SJCRH30 (cell line): ENCODE measurements at regions not wholly inside any gene's neighbourhood (a gene's known extent, or its start where the extent isn't known, plus 50 kb on each side); places are given as distances from the start of the nearest gene placed in this dataset.

Experiments
- DNase-seq, 2 experiments: peaks; one replicate each; pipeline ENCODE4 v3.0.0-alpha.2; 2015 to 2020
- H3K27ac ChIP-seq: fragments of 250-450 bp; sonication (Bioruptor Pico); 2 replicates; pipeline ENCODE4 v1.5.1; 2020; ENCODE audit warnings: mild to moderate bottlenecking, moderate library complexity
- H3K27me3 ChIP-seq: fragments of 250-450 bp; sonication (Bioruptor Pico); 2 replicates; pipeline ENCODE4 v1.5.1; 2020; ENCODE audit warnings: mild to moderate bottlenecking, moderate library complexity
- H3K36me3 ChIP-seq: fragments of 250-450 bp; sonication (Bioruptor Pico); 2 replicates; pipeline ENCODE4 v1.5.1; 2020; ENCODE audit warnings: mild to moderate bottlenecking, moderate library complexity
- H3K4me1 ChIP-seq: fragments of 250-450 bp; sonication (Bioruptor Pico); 2 replicates; pipeline ENCODE4 v1.5.1; 2020; ENCODE audit warnings: mild to moderate bottlenecking, moderate library complexity
- H3K4me3 ChIP-seq: fragments of 250-450 bp; sonication (Bioruptor Pico); 2 replicates; pipeline ENCODE4 v1.5.1; 2020; ENCODE audit warnings: mild to moderate bottlenecking, moderate library complexity
- H3K9me3 ChIP-seq: fragments of 250-450 bp; sonication (Bioruptor Pico); replicated peaks from 2 replicates; pipeline ENCODE4 v1.5.1; 2020; ENCODE audit warnings: mild to moderate bottlenecking, moderate library complexity

DNA sequence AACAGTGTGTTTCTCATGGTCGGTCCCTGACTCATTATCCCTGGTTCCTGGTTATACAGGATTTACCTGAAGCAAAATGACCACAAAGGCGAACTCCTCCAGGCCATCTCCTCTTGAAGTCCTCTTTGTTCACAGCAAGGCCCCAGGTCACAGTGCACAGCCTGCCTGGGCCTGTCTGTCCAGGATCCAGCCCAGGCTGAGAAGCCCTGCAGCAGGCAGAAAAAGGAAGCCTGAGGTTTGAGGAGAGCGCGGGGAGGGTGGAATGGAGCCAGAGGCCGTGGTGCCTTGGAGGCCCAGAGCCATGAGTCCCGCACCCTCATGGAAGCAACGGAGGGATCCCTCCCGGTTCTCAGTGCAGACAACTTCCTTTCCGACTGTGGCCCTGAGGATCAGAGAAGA lies 136.8 kb upstream of the IRF2BP2 start:
- H3K27me3 ChIP-seq = no peaks in the 10 kb centered on the region
- peaks cover 23% of the 10 kb centered on the region; the same call in 1 of the 2 replicates for H3K4me1 ChIP-seq
- no peak overlapping the region for H3K27ac ChIP-seq
- no peaks in the 10 kb centered on the region for H3K9me3 ChIP-seq
- no peak for DNase-seq
- H3K4me3 ChIP-seq = no peak overlapping the region
- no peaks in the 10 kb centered on the region for H3K36me3 ChIP-seq

DNA sequence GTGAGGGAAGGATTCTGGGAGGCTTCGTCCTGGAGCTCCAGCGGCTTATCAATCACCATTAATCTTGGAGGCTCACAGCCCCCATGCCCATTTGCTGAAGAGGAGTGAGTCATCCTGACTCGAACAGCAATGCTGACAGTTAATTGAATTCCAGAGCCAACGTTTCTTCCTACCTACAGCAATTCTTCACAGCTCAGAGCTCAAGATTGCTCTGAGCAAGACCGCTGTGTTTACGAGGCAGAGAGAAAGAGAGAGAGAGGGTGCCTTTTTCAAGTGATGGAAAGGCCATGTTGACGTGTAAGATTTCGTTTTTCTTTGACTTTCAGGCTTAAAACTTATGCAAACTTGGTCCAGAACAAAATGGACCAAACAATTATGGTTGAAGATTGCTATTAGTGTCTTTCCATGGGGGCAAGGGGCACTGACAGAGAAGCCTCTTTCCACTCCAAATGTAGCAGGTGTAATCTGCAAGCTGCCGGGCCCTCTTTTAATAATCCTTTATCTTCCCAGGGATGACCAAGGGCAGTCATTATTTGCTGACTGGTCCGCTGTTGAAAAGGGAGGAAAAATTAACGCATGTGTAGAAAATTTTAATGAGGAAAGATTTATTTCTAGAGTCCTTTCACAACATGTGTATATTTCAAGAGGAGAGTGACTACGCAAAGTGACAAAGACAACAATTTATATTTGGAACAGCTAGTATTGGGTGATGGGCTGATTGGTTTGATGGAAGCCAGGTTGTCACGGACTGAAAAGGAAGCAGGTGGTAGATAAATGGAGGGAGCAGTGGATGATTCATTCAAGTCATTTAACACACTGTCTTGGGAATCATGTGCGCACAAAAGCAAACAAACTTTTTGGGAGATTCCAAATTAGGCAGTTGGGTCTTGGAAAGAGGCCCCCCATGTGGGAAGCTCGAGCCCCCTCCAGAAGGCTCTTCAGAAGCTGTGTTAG lies 136.1 kb upstream of the IRF2BP2 start:
- Histone ChIP-seq H3K36me3 (no peaks in the 10 kb centered on the region), H3K27ac (no peak overlapping the region), H3K4me3 (no peak overlapping the region), H3K9me3 (no peaks in the 10 kb centered on the region), H3K4me1 (peaks cover 23% of the 10 kb centered on the region; the same call in 1 of the 2 replicates), H3K27me3 (no peaks in the 10 kb centered on the region)
- no peak for DNase-seq

DNA sequence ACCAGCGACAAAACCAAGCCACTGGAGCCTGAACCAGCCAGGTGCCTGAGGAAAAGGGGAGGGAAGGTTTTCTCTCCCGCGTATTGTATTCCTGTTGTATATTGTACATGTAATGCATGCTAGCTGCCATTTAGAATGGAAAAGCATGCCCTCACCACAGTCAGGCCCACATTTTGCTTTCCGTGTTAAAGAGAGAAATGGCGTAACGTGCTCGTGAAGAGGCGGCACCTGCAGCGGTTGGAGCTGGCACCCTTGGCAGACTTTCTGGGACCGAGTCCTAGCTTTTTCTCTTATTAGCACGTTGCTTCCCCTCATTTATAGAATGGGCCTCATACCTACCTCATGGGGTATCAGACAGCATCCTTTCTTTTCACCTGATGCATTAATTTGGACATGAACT lies 135.3 kb upstream of the IRF2BP2 start:
- H3K36me3 ChIP-seq = no peaks in the 10 kb centered on the region
- H3K4me3 ChIP-seq = no peak overlapping the region
- no peaks in the 10 kb centered on the region for H3K27me3 ChIP-seq
- H3K27ac ChIP-seq = no peak overlapping the region
- H3K9me3 ChIP-seq = no peaks in the 10 kb centered on the region
- peaks cover 23% of the 10 kb centered on the region; the same call in 1 of the 2 replicates for H3K4me1 ChIP-seq
- DNase-seq = no peak

DNA sequence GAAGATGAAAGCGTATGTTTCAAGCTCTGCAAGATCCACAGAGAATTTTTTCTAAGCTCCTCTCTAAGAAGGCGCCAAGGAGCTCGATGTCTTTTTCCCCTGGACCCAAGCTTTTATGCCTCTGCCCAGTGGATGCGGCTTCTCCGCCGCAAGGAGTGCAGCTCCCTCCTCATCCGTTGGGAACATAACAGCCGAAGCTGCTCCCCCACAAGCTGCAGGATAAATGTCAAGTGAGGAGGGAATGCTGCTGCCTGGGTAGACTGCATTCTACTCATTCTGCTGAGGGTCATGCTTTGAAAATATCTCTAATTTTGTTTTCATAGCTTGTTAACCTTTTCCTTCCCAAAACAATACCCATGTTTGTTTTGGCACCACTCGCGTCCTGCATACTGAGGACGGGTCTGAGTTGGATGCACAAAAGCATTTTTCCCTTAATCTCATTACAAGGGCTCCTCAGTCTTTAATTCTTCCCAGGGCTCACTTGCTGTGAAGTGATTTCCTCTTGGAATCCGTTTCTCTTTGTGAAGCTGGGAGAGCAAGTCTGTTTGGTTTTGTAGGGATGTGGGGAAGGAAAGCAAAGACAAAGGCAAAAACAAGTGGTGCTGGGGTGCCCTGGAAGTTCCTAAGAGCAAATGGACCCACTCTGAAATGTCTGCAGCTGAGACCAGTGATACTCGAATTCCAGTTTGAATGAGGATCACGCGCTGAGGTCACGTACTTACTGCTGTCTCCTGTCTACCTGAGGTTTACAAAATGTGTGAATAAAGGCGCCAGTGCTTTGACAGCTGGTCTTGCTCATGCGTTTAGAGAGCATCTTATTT lies 134.0 kb upstream of the IRF2BP2 start:
- Histone ChIP-seq H3K36me3 (no peaks in the 10 kb centered on the region), H3K4me3 (peak overlapping the region; percentile 16), H3K9me3 (no peaks in the 10 kb centered on the region), H3K4me1 (peaks cover 23% of the 10 kb centered on the region; the same call in 1 of the 2 replicates), H3K27me3 (no peaks in the 10 kb centered on the region), H3K27ac (peak overlapping the region; percentile 59)
- peak; percentile 60 to 75 for DNase-seq

DNA sequence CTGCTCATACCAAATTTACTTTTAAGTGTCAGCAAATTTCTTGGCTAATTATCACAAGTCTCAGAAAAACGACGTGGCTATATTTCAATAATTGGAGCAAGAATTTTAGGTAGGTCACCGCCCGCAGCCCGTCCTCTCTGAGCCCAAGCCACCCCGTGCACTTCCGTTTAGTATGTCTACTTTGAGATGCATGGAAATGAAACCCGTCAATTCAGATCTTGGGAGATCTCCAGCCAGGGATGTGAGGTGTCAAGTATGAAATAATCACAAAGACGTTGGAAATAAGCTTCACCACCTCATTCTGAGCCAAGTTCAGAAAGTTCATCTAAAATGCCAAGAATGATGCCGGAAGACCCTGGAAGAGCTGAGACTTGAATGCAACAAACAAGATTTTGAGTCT lies 132.6 kb upstream of the IRF2BP2 start:
- no peaks in the 10 kb centered on the region for H3K36me3 ChIP-seq
- H3K9me3 ChIP-seq = no peaks in the 10 kb centered on the region
- H3K4me3 ChIP-seq = no peak overlapping the region
- H3K27me3 ChIP-seq = no peaks in the 10 kb centered on the region
- peaks cover 23% of the 10 kb centered on the region; the same call in 1 of the 2 replicates for H3K4me1 ChIP-seq
- H3K27ac ChIP-seq = no peak overlapping the region
- DNase-seq = no peak

DNA sequence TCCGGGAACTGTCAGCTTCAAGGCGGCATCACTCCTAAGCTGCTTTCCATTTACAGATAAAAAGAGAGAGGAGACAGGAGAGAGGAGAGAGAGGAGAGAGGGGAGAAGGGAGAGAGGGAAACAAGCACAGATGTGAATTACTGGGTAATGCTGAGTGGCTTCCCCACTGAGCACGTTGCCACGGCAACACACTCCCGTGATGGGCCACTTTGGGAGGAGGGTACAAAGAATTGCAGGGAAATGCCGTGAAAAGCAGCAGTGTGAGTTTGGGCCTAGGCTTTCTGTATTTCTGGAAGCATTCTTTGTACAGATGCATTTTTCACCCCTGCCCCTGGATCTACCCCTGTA lies 128.0 kb upstream of the IRF2BP2 start:
- Histone ChIP-seq H3K27me3 (no peaks in the 10 kb centered on the region), H3K27ac (no peak overlapping the region), H3K36me3 (no peaks in the 10 kb centered on the region), H3K4me3 (no peak overlapping the region), H3K4me1 (no peaks in the 10 kb centered on the region; the same call in 1 of the 2 replicates), H3K9me3 (no peaks in the 10 kb centered on the region)
- no peak for DNase-seq

DNA sequence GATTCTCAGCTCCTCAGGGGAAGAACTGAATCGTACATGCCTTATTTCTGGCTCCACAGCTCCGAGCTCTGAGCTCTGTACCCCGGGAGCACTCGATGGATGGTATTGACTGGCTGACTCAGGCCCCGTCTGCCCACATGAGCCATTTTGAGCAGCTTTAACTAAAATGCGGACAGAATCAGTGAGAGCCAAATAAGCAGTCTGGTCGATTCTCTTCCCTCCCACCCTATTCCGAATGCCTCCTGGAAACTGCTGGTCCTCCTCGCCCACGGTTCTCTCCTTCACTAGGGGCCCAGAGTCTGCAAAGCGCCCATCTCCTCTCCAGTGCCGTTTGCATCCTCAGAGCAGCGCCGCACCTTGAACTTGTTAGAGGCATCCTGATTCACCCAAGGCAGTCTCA lies 125.9 kb upstream of the IRF2BP2 start:
- no peaks in the 10 kb centered on the region; the same call in 1 of the 2 replicates for H3K4me1 ChIP-seq
- no peak for DNase-seq
- no peaks in the 10 kb centered on the region for H3K9me3 ChIP-seq
- no peak overlapping the region for H3K27ac ChIP-seq
- no peaks in the 10 kb centered on the region for H3K36me3 ChIP-seq
- no peaks in the 10 kb centered on the region for H3K27me3 ChIP-seq
- no peak overlapping the region for H3K4me3 ChIP-seq

DNA sequence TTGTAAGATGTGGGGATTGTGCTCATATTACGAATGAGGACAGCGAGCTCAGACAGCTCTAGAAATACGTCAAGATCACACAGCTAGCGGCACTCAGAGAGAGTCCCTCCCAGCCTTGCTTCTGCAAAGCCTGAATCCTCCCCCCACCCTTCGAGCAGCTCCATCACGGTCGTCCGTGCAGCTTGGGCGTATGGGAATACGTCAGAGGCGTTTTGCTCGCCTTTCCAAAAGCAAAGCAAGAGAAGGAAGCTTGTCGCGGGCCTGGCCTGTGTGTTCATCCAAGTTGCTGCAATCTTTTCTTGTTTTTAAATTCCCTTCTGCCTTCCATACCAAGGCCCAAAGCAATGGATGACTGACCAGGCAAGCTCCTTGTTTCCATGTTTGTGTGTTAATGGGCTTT lies 125.5 kb upstream of the IRF2BP2 start:
- H3K9me3 ChIP-seq = no peaks in the 10 kb centered on the region
- no peak for DNase-seq
- no peaks in the 10 kb centered on the region for H3K36me3 ChIP-seq
- no peak overlapping the region for H3K4me3 ChIP-seq
- H3K27ac ChIP-seq = no peak overlapping the region
- no peaks in the 10 kb centered on the region for H3K27me3 ChIP-seq
- no peaks in the 10 kb centered on the region; the same call in 1 of the 2 replicates for H3K4me1 ChIP-seq

DNA sequence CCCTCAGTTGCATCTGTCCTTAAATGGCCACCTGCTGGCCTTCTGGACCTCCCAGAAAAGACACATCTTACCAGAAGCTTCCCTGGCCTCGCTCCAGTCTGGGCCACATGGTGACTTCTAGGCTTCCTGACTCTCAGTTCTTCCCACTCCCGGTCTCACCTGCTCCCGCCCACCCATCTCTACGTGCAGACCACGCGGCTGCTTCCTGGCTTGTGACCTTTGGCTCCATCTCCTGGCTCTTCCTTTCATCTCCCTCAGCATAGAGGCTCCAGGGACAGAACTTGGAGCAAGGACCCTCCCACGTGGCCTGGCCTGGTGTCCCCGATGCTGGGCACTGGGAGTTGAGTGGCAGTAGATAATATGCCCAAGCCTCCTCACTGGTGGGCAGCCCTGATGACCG lies 124.9 kb upstream of the IRF2BP2 start:
- no peak for DNase-seq
- Histone ChIP-seq H3K4me3 (no peak overlapping the region), H3K27ac (no peak overlapping the region), H3K27me3 (no peaks in the 10 kb centered on the region), H3K36me3 (no peaks in the 10 kb centered on the region), H3K9me3 (no peaks in the 10 kb centered on the region), H3K4me1 (no peaks in the 10 kb centered on the region; the same call in 1 of the 2 replicates)

DNA sequence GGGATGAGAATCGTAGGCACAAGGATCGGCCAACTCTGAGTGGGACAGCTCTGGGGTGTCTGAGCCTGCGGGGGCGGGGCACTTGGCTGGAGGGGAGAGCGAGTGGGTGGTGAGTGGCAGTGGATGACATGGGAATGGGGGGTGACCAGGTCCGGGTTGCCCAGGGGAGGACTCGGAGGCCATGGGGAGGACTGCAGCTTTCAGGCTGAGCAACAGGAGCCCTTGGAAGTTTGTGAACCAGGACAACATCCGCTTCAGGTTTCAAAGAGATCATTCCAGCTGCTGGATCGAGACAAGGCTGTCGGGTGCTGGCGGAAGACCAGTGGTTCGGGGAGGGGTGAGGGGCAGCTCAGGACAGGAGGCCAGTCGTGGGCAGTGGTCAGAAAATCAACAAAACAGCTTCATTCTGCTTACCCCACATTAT lies 124.4 kb upstream of the IRF2BP2 start:
- DNase-seq = no peak
- no peaks in the 10 kb centered on the region for H3K27me3 ChIP-seq
- no peaks in the 10 kb centered on the region for H3K36me3 ChIP-seq
- no peaks in the 10 kb centered on the region for H3K9me3 ChIP-seq
- no peak overlapping the region for H3K4me3 ChIP-seq
- no peak overlapping the region for H3K27ac ChIP-seq
- H3K4me1 ChIP-seq = no peaks in the 10 kb centered on the region; the same call in 1 of the 2 replicates

DNA sequence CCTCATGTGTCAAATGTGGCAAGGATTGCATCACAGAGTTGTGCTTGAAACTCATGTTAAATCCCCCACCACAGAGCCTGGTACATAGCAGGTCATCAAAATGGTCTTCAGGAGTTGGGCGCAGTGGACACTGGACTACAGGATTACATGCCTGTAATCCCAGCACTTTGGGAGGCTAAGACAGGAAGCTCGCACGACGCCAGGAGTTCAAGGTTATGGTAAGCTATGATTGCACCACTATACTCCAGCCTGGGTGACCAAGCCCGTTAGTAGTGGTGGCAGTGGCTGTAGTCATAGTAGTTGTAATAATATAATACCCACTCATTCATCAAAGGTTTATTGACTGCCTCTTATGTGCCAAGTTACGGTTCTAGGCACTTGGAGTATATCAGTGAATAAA lies 123.4 kb upstream of the IRF2BP2 start:
- Histone ChIP-seq H3K4me3 (no peak overlapping the region), H3K27ac (no peak overlapping the region), H3K27me3 (no peaks in the 10 kb centered on the region), H3K4me1 (no peaks in the 10 kb centered on the region; the same call in 1 of the 2 replicates), H3K9me3 (no peaks in the 10 kb centered on the region), H3K36me3 (no peaks in the 10 kb centered on the region)
- DNase-seq = no peak

DNA sequence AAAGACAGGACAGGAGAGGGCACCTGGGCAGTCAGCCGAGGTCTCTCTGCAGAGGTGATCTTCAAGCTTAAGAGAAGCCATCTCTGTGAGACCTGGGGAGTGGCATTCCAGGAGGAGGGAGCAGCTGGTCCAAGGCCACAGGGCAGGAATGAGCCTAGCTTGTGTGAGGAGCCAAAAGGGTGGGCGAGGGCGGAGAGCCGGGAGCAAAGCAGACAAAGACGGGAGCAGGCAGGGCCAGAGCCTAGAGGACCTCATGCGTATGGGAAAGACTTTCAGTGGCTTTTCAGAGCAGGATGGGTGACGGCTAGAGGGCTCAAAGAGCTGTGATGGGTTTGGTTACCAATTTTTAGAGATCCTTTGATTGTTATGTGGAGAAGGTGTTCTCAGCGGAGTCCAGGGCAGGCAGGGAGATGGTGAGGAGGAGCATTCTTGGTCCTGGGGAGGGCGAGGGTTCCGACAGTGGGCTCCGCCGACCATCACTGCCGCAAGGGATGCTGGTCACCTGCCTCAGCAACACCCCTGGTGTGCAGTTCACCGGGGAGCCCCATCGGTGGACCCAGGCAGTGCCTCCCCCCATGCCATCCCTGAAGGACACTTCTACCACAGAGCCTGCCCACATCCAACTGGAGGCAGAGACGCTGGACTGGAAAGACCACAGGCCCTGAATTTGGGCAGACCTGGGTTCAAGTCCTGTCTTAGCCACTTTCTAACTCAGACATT lies 122.9 kb upstream of the IRF2BP2 start:
- Histone ChIP-seq H3K27me3 (no peaks in the 10 kb centered on the region), H3K36me3 (no peaks in the 10 kb centered on the region), H3K4me3 (no peak overlapping the region), H3K27ac (no peak overlapping the region), H3K4me1 (no peaks in the 10 kb centered on the region; the same call in 1 of the 2 replicates), H3K9me3 (no peaks in the 10 kb centered on the region)
- DNase-seq = no peak

DNA sequence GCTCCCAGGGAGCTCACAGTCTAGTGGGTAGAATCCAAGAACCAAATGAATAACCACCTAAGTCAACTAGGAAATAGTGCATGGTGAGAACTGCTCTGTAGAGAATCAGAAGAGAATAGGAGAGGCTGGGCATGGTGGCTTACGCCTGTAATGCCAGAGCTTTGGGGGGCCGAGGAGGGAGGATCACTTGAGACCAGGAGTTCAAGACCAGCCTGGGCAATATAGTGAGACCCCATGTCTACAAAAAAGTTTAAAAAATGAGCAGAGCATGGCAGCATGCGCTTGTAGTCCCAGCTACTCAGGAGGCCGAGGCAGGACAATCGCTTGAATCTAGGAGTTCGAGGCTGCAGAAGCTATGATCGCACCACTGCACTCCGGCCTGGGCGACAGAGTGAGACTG lies 122.3 kb upstream of the IRF2BP2 start:
- no peak for DNase-seq
- no peaks in the 10 kb centered on the region for H3K27me3 ChIP-seq
- H3K4me3 ChIP-seq = no peak overlapping the region
- no peaks in the 10 kb centered on the region for H3K36me3 ChIP-seq
- H3K27ac ChIP-seq = no peak overlapping the region
- H3K4me1 ChIP-seq = no peaks in the 10 kb centered on the region; the same call in 1 of the 2 replicates
- no peaks in the 10 kb centered on the region for H3K9me3 ChIP-seq

DNA sequence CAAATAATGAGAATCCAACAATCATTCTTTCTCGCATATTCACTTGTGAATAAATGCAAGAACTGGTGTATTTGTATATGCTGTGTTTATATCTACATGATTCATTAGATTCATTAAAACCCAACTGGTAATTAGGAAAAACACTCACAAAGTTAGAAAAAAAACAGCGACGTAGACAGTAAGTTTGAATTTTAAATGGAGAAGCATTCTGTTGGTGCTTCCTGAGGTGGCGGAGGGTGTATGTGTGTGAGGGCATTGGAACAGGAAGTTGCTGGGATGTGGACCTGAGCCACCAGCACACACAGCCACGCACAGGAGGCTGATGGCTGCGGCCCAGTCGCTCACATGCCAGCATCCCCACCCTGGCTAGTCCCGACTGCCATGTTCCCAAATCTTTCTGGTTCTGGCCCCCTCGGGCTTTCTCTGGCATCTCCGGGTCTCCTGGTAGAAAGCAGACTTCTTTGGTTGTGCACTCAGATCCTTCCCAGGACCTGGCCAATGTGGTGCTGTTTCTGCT lies 121.6 kb upstream of the IRF2BP2 start:
- no peak for DNase-seq
- Histone ChIP-seq H3K27me3 (no peaks in the 10 kb centered on the region), H3K4me3 (no peak overlapping the region), H3K27ac (no peak overlapping the region), H3K4me1 (peaks cover 4% of the 10 kb centered on the region), H3K36me3 (no peaks in the 10 kb centered on the region), H3K9me3 (no peaks in the 10 kb centered on the region)
